Uterus (tissue), 3 donors: ENCODE measurements at regions not wholly inside any gene's neighbourhood (a gene's known extent, or its start where the extent isn't known, plus 50 kb on each side); places are given as distances from the start of the nearest gene placed in this dataset.

ENCODE experiments used
- DNase-seq, 2 donors: peaks; one replicate each; pipeline ENCODE4 v3.0.0-alpha.2; 2019 to 2020
- H3K27ac ChIP-seq, 2 donors: fragments of 200-600 bp; sonication (generic); 1 replicate in 1 of 2; 2 replicates in 1 of 2; pipeline ENCODE4 v1.5.1; 2016 to 2018
- H3K27me3 ChIP-seq, 2 donors: fragments of 200-600 bp; sonication (generic); one replicate each; pipeline ENCODE4 v1.5.1; 2018 to 2019; ENCODE audit warnings: control low read depth in 1 of 2
- H3K36me3 ChIP-seq, 2 donors: fragments of 200-600 bp; sonication (generic); one replicate each; pipeline ENCODE4 v1.5.1; 2019; ENCODE audit warnings: control low read depth in 1 of 2
- H3K4me1 ChIP-seq, 2 donors: fragments of 200-600 bp; sonication (generic); one replicate each; pipeline ENCODE4 v1.5.1; 2018 to 2019; ENCODE audit warnings: control low read depth in 1 of 2
- H3K4me3 ChIP-seq, 2 donors: fragments of 200-600 bp; sonication (generic); 1 replicate in 1 of 2; 2 replicates in 1 of 2; pipeline ENCODE4 v1.5.1; 2018 to 2019; ENCODE audit warnings: mild to moderate bottlenecking in 1 of 2
- H3K9me3 ChIP-seq, 2 donors: fragments of 200-600 bp; sonication (generic); one replicate each; pipeline ENCODE4 v1.5.1; 2019; ENCODE audit warnings: control low read depth in 1 of 2
- POLR2A ChIP-seq, 2 donors: fragments of 450-650 bp; IDR thresholded peaks; one replicate each; pipeline ENCODE4 v1.6.1; 2016; ENCODE audit warnings: antibody characterized with exemption in 2 of 2, mild to moderate bottlenecking in 1 of 2, moderate library complexity in 1 of 2
- intact Hi-C: fragments of 100-400 bp; cut with DNase I; formaldehyde crosslinking; loops from one replicate; pipeline ENCODE4 v1.15.1; 2023; ENCODE audit warnings: low total_unique reads
- TF ChIP-seq, protein P1 (sequence below), 4 experiments: fragments of 200-600 bp in 2 of 4; fragments of 450-650 bp in 2 of 4; sonication (generic) in 2 of 4; IDR thresholded peaks; one replicate each; pipeline ENCODE4 v1.5.1; 2016 to 2019; ENCODE audit warnings: antibody characterized with exemption in 4 of 4, mild to moderate bottlenecking in 2 of 4, moderate library complexity in 1 of 4
- donor health status: DM: yes; HTN: yes; CAD: no.

DNA sequence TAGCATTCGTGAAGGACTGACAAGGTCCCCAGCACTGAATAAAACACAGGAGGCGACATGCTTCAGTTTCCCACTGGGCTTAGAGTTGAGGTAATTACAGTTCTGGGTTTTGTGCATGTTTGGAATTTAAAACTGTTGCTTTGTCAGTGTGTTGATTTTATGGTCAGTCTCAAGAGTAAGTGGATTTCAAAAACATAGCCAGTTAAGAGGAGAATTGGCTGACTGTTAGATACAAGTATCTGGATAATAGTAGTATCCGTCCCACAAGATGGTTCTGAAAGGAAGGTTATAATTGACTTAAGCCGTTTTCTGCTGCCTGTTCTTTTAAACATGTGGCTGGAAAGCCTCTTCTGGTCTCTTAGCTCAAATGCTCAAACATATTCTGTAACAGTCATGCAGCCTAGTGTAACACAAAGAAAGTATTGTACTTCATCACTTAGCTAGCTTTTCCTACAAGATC lies 170.9 kb downstream of the POLR1F start:
- peak overlapping the region; percentile 60 to 70 for H3K27ac ChIP-seq
- TF ChIP-seq POLR2A (IDR thresholded peaks at IDR 0.05), result no peak
- TF ChIP-seq, protein P1, sequence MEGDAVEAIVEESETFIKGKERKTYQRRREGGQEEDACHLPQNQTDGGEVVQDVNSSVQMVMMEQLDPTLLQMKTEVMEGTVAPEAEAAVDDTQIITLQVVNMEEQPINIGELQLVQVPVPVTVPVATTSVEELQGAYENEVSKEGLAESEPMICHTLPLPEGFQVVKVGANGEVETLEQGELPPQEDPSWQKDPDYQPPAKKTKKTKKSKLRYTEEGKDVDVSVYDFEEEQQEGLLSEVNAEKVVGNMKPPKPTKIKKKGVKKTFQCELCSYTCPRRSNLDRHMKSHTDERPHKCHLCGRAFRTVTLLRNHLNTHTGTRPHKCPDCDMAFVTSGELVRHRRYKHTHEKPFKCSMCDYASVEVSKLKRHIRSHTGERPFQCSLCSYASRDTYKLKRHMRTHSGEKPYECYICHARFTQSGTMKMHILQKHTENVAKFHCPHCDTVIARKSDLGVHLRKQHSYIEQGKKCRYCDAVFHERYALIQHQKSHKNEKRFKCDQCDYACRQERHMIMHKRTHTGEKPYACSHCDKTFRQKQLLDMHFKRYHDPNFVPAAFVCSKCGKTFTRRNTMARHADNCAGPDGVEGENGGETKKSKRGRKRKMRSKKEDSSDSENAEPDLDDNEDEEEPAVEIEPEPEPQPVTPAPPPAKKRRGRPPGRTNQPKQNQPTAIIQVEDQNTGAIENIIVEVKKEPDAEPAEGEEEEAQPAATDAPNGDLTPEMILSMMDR (IDR thresholded peaks at IDR 0.05), result no peak
- H3K4me1 ChIP-seq, result no peaks in the 10 kb centered on the region
- no peaks in the 10 kb centered on the region for H3K9me3 ChIP-seq
- intact Hi-C loops, result no loop called here
- no peak overlapping the region for H3K4me3 ChIP-seq
- no peak for DNase-seq
- H3K36me3 ChIP-seq, result no peaks in the 10 kb centered on the region
- H3K27me3 ChIP-seq, result no peaks in the 10 kb centered on the region

DNA sequence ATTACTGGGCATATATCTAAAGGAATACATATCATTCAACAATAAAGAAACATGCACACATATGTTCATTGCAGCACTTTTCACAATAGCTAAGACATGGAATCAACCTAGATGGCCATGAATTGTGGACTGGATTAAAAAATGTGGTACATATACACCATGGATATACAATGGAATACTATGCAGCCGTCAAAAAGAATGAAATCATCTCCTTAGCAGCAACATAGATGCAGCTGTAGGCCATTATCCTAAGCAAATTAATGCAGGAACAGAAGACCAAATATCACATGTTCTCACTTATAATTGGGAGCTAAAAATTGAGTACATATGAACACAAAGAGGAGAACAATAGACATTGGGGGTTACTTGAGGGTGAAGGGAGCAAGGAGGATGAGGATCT lies 175.6 kb downstream of the POLR1F start:
- Histone ChIP-seq H3K9me3 (no peaks in the 10 kb centered on the region), H3K4me3 (no peak overlapping the region), H3K27ac (no peak overlapping the region), H3K27me3 (no peaks in the 10 kb centered on the region), H3K36me3 (no peaks in the 10 kb centered on the region), H3K4me1 (no peaks in the 10 kb centered on the region)
- intact Hi-C loops, result no loop called here
- TF ChIP-seq, protein P1 (IDR thresholded peaks at IDR 0.05), result no peak
- TF ChIP-seq POLR2A (IDR thresholded peaks at IDR 0.05), result no peak
- DNase-seq, result no peak

DNA sequence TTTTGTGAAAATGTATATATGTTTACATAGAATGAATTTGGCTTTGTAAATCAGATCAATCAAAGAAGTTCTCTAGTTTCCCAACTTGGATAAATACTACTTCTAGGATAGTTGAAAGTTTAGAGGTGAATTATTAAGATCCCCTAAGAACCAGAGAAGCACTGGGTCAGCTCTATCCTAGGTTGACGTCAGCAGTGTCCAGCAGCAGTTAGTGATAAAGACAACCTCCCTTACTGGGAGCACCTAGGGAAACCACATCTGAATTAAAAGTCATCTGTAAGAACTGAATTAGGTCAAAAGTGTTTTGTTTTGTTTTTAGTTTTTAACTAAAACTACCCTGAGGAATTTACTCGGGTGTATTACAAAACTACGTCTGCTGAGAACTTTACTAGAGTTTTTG lies 178.0 kb downstream of the POLR1F start:
- Histone ChIP-seq H3K9me3 (no peaks in the 10 kb centered on the region), H3K27me3 (no peaks in the 10 kb centered on the region), H3K4me1 (no peaks in the 10 kb centered on the region), H3K27ac (peak overlapping the region in 1 of 2 donors; percentile 16), H3K4me3 (no peak overlapping the region), H3K36me3 (no peaks in the 10 kb centered on the region)
- no peak for DNase-seq
- no peak for TF ChIP-seq POLR2A (IDR thresholded peaks at IDR 0.05)
- TF ChIP-seq, protein P1 (IDR thresholded peaks at IDR 0.05), result no peak
- intact Hi-C loops, result no loop called here

DNA sequence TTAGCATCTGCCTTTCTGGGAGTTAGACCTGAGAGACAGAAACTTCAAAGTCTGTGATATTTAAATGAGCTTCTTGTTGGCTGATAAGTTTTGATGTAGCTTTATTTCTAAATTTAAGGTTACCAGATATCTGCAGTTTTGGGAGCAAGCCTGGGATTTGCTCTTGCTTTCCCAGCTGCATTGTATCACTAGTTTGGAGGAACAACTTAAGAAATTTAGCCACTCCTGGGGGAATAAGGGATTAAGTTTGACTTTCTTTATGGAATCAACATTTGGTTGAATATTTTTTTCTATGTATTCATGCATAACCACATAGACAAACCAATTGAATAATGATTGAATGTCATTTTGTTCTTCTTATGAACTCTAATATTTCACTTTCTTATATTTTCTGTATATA lies 178.6 kb downstream of the POLR1F start:
- Histone ChIP-seq H3K4me3 (no peak overlapping the region), H3K27ac (peak overlapping the region in 1 of 2 donors; percentile 16), H3K9me3 (no peaks in the 10 kb centered on the region), H3K27me3 (no peaks in the 10 kb centered on the region), H3K4me1 (no peaks in the 10 kb centered on the region), H3K36me3 (no peaks in the 10 kb centered on the region)
- no peak for DNase-seq
- TF ChIP-seq, protein P1 (IDR thresholded peaks at IDR 0.05), result no peak
- TF ChIP-seq POLR2A (IDR thresholded peaks at IDR 0.05), result no peak
- intact Hi-C loops, result no loop called here

DNA sequence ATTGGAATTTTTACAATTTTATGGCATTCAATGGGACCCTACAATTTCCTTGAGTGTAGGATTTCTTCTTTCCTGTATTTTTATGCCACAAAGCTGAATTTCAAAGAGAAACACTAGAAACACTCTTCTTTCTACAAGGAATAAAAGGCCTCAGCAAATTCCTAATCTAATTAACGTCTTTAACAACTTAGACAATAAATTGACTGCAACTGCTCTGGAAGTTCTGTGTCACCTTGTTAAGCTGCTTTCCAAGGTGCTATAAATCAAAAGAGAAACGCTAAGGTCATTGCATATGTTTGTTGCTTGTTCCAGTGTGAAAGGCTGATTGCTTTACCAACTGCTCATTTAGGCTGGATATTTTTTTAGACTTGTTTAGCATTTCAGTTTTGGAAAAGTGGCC lies 182.2 kb downstream of the POLR1F start:
- no peak for DNase-seq
- intact Hi-C loops, result no loop called here
- H3K9me3 ChIP-seq, result no peaks in the 10 kb centered on the region
- no peaks in the 10 kb centered on the region for H3K27me3 ChIP-seq
- H3K4me1 ChIP-seq, result peaks cover 0 to 10% of the 10 kb centered on the region in 2 donors
- peak overlapping the region; percentile 18 to 40 for H3K27ac ChIP-seq
- no peak overlapping the region for H3K4me3 ChIP-seq
- H3K36me3 ChIP-seq, result no peaks in the 10 kb centered on the region
- TF ChIP-seq, protein P1 (IDR thresholded peaks at IDR 0.05), result no peak
- TF ChIP-seq POLR2A (IDR thresholded peaks at IDR 0.05), result no peak
